Body of pancreas (tissue), 4 donors: ENCODE measurements at regions not wholly inside any gene's neighbourhood (a gene's known extent, or its start where the extent isn't known, plus 50 kb on each side); places are given as distances from the start of the nearest gene placed in this dataset.

Source experiments
- POLR2A ChIP-seq, 3 donors: fragments of 450-650 bp; IDR thresholded peaks; one replicate each; pipeline ENCODE4 v1.6.1; 2016; ENCODE audit warnings: antibody characterized with exemption in 3 of 3, mild to moderate bottlenecking in 2 of 3
- TF ChIP-seq, protein P1 (sequence below), 7 experiments: fragments of 450-650 bp in 4 of 7; fragments of 200-600 bp in 3 of 7; sonication (generic) in 3 of 7; IDR thresholded peaks; one replicate each; pipeline ENCODE4 v1.5.1; 2016 to 2019; ENCODE audit warnings: antibody characterized with exemption in 7 of 7

- TF ChIP-seq, protein P1, sequence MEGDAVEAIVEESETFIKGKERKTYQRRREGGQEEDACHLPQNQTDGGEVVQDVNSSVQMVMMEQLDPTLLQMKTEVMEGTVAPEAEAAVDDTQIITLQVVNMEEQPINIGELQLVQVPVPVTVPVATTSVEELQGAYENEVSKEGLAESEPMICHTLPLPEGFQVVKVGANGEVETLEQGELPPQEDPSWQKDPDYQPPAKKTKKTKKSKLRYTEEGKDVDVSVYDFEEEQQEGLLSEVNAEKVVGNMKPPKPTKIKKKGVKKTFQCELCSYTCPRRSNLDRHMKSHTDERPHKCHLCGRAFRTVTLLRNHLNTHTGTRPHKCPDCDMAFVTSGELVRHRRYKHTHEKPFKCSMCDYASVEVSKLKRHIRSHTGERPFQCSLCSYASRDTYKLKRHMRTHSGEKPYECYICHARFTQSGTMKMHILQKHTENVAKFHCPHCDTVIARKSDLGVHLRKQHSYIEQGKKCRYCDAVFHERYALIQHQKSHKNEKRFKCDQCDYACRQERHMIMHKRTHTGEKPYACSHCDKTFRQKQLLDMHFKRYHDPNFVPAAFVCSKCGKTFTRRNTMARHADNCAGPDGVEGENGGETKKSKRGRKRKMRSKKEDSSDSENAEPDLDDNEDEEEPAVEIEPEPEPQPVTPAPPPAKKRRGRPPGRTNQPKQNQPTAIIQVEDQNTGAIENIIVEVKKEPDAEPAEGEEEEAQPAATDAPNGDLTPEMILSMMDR (IDR thresholded peaks at IDR 0.05), result no peak
- TF ChIP-seq POLR2A (IDR thresholded peaks at IDR 0.05), result no peak
These were observed 86.8 kb downstream of the LSM3 start for GRCh38 chr3:14265246-14265962.
